ENCODE measurements at regions not wholly inside any gene's neighbourhood (a gene's known extent, or its start where the extent isn't known, plus 50 kb on each side); places are given as distances from the start of the nearest gene placed in this dataset.

DNA sequence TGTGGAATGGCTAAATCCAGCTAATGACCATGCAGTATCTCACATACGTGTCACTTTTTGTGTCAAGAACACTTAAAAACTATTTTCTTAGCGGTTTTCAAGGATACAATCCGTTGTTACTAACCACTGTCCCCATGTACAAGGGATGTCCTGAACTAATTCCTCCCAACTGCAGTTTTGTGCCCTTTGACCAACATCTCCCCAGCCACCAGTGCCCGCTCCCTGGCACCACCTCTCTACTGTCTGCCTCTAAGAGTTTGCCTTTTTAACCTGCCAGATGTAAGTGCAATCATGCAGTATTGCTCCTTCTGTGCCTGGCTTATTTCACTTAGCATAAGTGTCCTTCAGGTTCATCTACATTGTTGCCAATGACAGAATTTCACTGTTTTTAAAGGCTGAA lies 315.7 kb downstream of the TMEM121 start:
- no peak for DNase-seq (ENCODE audit: low read depth, low spot score)

DNA sequence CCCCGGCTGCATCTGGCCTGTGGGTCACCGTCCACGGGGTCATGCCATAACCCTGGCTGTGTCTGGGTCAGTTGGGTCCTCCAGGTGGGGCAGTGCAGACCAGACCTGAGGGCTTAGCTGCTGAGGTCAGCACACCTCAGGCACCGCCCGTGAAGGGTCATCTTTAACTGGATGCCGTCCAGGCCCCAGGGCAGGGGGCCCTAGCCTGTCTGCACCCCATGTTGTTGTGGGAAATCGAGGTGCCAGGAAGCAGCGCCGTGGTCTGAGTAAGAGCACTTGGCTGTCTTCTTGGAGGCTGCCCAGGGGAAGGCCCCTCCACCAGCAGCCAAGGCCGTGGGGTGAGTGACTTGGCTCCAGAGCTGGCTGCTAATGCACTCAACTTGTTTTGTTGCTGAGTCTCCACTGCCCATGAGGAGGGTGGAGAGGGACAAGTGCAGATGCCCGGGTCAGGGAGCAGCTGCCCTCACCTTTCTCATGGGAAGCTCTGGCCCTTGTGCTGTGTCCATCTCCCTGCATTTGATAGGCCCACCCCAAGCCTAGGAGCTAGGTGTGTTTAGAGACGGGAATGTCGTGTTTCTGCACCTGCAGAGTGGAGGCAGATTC lies 317.2 kb downstream of the TMEM121 start:
- DNase-seq (ENCODE audit: low read depth, low spot score), result no peak

GRCh38 chr14:105844047-105844630 lies 317.8 kb downstream of the TMEM121 start:
- no peak for DNase-seq (ENCODE audit: low read depth, low spot score)

DNA sequence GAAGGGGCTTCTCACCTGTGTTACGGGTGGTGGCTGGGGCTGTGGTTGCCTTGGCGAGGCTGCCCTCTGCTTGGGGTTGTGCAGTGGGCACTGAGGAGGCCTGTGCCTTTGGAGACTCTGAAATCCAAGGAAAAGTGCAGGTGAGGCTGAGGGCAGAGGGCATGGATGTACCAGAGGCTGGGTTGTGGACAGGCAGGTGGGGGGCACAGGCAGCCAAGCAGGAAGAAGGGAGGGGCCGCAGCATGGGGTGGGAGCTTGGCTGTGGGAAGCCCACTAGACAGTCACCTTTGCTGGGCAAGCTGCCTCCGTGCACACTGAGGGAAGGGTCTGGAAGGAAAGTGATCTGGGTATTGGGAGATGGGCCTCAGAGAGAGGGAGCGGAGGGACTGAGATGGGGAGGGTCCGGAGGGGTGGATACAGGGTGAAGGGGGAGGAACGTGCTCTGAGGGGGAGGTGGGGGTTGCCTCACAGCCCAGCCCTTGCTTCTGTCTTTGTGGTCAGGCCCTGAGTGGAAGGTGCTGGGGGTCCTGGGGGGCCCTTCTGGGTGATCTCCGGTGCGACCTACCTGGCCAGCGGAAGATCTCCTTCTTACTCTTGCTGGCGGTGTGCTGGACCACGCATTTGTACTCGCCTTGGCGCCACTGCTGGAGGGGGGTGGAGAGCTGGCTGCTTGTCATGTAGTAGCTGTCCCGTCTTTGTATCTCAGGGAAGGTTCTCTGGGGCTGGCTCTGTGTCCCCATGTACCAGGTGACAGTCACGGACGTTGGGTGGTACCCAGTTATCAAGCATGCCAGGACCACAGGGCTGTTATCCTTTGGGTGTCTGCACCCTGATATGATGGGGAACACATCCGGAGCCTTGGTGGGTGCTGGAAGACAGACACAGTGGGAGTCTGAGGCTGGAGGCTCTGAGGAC lies 318.7 kb downstream of the TMEM121 start:
- no peak for DNase-seq (ENCODE audit: low read depth, low spot score)

DNA sequence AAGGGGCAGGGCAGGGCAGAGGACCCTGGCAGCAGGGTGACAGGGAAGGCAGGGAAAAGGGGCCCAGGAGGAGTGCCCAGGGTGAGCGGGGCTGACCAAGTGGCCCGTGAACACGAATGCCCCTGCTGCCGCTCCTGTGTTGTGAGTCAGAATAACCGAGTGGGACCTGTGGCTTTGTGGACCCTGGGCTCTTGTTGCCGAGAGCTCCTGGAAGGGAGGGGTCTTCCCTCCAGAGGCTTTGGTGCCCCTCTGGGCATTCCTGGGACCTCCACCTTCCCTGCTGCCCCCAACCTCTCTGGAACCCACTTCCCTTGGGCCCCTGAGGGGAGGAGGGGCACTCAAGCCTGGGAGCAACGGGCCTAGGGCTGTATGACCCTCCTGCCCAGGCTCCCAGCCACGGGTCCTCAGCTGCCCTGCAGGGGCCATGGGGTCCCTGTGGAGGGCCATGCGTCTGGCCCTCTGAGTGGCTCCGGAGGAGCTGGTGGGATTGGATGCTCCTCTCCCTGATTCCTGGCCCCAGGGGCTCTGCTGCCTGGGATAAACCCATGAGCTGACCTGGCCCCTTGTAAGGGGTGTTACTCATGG lies 319.4 kb downstream of the TMEM121 start:
- DNase-seq (ENCODE audit: low read depth, low spot score), result no peak

GRCh38 chr14:105846312-105846711 lies 319.9 kb downstream of the TMEM121 start:
- DNase-seq (ENCODE audit: low read depth, low spot score), result no peak

GRCh38 chr14:105847400-105847799 lies 321.0 kb downstream of the TMEM121 start:
- DNase-seq (ENCODE audit: low read depth, low spot score), result no peak

DNA sequence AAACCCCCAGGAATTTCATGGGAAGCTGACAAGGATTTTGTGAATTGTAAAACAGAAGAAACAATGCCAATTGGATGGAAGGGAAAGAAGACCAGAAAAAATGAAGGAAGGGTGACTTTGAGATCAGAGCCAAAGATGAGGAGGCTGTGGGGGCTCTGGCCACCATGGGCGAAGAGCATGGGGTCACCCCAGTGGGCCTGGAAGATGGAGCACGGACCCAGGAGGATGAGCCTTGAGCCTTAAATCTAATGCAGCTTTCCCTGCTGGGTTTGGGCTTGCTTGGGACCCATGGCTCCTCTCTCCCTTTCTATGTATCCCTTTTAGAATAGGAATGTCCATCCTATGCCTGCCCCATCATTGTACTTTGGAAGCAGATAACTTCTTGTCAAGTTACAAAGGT lies 322.2 kb downstream of the TMEM121 start:
- DNase-seq (ENCODE audit: low read depth, low spot score), result no peak

- DNase-seq (ENCODE audit: low read depth, low spot score), result no peak
These were observed 323.7 kb downstream of the TMEM121 start for GRCh38 chr14:105849933-105850626.

- DNase-seq (ENCODE audit: low read depth, low spot score), result no peak
These were observed 324.6 kb downstream of the TMEM121 start for GRCh38 chr14:105850853-105851581.

DNA sequence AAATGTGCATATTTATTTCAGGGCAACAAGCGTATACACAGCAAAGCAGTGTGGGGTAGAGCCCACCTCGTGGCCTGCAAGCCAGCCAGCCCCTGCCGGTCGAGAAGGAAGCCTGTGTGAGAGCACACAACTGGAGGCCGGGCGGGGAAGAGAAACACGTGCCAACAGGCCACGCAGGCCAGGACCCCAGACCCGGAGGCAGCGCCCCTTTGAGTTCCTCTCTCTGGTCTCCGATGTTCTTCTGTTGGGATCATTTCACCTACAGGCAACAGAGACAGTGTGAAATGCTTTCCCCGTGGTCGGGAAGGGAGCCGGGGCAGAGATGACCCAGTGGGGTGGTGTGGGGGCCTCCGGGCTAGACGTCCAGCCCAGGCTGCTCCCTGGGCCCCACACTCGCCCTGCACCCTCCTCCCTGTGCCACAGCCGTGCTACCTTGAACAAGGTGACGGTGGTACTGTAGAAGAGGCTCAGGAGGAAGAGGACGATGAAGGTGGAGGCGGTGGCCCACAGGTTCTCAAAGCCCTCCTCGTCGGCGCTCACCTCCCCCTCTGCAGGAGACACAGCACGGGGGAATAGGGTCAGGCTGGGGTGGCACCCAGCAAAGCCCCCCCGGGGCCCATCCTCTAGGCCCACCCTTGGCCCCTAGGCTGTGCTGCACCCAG lies 325.5 kb downstream of the TMEM121 start:
- DNase-seq (ENCODE audit: low read depth, low spot score), result no peak

DNA sequence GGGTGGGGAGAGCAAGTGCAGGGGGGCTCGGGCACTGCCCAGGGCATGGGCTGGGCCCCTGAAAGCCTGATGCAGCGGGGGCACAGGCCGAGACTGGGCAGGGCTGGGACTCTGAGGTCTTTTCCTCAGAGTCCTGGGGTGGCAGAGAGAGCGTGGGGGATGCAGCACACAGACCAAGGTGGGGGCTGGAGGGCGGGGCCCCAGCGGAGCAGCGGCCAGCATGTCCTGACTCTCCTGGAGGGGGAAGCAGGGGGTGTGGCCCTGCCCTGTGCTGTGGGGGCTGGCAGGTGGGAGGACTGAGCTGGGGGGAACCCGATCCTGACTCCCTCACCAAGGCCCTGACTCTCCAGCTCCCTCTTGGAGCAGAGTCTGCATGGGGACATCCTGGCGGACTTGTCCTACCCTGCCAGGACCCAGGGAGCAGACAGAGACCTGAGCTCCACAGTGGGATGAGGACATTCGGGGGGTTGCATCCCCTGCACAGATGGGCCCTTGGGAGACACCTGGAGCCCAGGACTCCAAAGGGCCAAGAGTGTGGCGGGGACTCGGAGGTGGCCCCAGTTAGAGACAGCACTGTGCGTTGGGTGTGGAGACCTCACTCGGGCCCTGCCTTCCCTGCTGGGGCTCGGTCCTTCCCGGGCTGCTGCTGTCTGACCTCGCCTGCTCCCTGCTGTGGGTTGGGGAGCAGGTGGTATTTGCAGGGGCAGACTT lies 326.1 kb downstream of the TMEM121 start:
- no peak for DNase-seq (ENCODE audit: low read depth, low spot score)

DNA sequence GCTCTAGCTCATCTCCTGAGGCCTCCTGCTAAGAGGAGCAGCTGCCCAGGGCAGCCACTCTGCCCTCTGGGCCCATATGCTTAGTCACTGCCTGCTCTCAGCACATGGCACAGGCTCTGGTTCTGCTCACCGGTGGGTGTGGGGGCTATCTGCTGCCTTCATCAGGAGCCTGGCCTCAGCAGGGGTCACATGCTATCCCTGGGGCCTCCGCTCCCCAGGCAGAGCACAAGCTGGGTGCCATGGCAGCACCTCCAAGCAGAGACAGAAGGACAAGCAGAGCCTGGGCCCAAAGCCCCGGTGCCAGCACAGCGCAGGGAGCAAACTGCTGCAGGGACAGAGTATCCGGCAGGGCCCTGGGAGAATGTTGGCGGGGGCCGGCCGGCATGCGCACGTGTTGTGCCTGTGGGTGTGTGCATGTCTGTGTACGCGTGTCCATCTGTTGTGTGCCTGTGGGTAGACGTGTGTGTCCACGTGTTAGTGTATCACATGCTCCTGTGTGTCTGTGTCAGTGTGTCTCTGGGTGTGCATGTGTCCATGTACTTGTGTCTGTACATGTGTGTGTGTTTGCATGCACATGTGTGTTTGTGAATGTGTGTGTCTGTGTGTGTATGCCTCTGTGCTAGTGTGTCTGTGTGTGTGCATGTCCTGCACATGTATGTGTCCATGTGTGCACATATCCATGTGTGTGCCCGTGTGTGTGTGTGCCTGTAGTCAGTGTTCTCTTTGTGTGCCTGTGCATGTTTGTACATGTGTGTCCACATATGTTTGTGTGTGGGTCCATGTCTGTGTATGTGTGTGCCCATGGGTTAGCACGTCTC lies 326.9 kb downstream of the TMEM121 start:
- no peak for DNase-seq (ENCODE audit: low read depth, low spot score)

DNA sequence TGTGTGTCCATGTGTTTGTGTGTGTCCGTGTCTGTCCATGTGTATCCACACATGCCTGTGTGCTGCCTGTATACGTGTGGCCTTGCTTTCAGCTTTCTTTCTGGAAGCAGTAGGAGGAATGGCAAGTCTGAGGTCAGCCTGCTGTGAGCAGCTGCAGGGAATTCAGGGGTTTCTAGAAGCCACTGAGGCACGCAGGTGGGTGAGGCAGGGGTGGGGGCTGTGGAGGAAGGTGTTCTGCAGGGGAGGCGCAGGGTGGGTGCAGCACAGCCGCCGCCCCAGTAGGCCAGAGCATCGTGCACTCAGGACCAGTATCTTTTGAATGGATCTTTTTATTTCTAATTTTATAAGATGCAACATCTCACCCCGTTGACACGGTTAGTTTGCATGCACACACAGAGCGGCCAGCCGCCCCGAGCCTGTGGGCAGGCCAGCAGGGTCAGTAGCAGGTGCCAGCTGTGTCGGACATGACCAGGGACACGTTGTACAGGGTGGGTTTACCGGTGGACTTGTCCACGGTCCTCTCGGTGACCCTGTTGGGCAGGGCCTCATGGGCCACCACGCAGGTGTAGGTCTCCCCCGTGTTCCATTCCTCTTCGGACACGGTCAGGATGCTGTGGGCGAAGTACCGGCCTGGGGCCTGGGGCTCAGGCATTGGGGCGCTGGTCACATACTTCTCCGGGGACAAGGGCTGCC lies 327.7 kb downstream of the TMEM121 start:
- no peak for DNase-seq (ENCODE audit: low read depth, low spot score)

DNA sequence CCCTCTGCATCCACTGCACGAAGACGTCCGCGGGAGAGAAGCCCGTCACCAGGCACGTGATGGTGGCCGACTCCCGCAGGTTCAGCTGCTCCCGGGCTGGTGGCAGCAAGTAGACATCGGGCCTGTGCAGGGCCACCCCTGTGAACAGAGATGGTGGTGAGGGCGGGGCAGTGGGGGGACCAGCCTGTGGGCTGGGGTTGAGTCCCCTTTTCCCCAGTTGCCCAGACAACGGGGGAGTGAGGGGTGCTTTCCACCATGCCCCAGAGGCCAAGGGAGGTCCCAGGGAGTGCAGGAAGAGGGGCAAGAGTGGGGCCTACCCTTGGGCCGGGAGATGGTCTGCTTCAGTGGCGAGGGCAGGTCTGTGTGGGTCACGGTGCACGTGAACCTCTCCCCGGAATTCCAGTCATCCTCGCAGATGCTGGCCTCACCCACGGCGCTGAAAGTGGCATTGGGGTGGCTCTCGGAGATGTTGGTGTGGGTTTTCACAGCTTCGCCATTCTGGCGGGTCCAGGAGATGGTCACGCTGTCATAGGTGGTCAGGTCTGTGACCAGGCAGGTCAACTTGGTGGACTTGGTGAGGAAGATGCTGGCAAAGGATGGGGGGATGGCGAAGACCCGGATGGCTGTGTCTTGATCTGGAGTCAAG lies 328.3 kb downstream of the TMEM121 start:
- no peak for DNase-seq (ENCODE audit: low read depth, low spot score)

GRCh38 chr14:105855246-105855892 lies 329.0 kb downstream of the TMEM121 start:
- DNase-seq (ENCODE audit: low read depth, low spot score), result no peak

GRCh38 chr14:105855893-105856675 lies 329.7 kb downstream of the TMEM121 start:
- DNase-seq (ENCODE audit: low read depth, low spot score), result no peak

Data from activated naive CD8-positive, alpha-beta T cell treated with anti-CD3 and anti-CD28 coated beads, Interleukin-2, amount 50 U/mL, for 16 hours (primary cell).